ENCODE measurements at regions not wholly inside any gene's neighbourhood (a gene's known extent, or its start where the extent isn't known, plus 50 kb on each side); places are given as distances from the start of the nearest gene placed in this dataset.

DNA sequence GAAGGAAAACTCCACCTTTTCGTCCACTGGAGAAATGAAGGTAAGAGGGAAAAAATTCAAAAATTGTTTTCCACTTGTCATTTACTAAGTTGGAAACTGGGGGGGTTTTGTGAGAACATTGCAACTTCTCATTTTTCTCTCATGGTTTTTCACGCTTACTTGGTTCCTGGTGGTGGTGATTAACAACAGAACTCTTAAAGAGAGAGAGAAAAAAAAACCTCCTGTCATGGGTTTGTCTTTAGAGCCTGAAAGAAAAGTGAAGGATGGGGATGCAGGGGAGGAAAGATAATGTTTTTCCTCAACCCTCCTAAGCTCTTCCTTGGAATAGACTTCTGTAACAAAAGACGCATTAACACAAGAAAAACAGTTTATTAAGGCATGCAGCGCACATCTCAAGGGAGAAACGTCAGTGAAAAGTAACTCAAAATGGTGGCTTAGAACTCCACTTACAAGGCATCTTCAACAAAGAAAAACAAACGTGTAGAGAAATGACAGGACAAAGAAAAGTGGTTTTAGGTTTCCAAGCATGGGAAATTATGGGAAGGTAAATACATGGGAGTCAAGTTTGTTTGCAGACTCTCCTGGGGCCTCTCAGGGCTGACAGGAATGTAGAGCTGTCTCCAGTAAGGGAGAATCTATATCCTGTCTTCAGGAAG, 81.9 kb upstream of the ATF7IP start:
- DNase-seq = no peak

DNA sequence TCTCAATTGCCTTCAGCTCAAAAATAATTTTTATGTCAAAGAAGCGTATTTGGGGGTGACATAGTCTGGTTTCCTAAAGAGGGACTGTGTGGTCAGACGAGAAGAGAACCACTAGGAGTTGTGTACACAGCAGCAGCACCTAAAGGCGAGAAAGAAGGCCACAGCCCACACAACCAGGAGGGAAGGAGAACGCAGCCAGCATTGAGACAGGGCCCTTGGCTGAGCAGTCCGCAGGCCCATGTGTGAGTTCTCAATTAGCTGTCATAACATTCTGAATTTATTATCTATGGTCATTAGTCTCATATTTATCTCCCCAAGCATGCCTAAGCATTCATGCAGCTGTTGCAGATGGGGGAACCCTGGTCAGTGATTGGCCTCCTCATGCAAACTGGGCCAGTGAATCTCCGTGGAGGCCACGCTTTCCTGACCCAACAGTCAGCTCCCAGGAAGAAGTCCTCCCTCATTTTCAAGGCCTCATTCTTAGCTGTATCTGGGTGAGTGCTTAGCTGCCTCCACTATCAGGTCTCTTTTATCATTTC, 81.2 kb upstream of the ATF7IP start:
- no peak for DNase-seq

DNA sequence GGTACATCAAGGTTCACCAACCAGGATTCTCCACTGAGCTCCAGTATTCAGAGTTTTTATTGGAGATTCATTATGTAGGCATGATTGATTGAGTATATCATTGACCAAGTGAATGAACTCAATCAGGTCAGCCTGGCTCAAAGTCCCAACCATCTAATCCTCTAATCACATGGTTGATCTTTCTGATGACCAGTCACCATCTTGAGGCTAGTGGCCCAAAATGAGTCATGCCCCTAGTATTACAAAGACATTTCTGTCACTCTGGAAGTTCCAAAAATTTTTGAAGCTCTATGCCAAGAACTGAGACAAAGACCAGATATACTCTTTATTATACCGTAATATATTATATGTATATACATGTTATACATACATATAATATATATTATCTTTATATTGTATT, 75.9 kb upstream of the ATF7IP start:
- no peak for DNase-seq

DNA sequence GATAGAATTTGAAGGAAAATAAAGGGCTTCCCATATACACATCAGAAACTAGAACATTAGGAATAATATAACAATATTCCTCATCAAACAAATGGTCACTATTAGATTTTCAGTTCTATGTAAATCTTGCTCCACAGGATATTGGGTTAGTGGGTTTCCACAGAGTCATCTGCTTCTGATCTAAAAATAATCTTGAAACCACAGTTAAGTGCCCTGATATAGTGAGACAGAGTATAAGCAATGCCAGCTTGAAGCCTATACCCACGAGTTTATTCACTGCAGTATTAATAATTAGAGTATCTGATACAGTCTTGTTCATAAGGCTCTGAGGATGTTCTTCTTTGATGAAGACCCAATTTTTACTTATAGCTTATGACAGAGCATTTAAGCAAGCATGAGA, 74.5 kb upstream of the ATF7IP start:
- DNase-seq = no peak

DNA sequence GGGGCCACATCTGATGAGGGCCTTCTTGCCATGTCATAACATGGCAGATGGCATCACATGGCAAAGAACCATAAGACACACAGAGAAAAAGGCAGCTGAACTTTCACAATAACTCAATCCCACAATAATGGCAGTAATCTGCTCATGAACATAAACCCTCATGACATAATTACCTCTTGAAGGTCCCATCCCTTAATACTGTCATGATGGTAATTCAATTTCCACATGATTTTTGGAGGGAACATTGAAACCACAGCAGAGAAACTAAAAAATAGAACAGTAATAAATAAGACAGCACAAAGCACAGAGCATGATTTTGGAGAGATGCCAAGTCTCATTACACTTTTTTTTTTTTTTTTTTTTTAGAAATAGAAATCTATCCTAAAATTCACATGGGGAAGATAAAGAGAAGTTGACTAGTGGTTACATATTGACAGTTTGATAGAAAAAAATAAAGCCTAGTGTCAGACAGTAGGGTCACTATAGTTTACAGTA, 61.8 kb upstream of the ATF7IP start:
- no peak for DNase-seq

DNA sequence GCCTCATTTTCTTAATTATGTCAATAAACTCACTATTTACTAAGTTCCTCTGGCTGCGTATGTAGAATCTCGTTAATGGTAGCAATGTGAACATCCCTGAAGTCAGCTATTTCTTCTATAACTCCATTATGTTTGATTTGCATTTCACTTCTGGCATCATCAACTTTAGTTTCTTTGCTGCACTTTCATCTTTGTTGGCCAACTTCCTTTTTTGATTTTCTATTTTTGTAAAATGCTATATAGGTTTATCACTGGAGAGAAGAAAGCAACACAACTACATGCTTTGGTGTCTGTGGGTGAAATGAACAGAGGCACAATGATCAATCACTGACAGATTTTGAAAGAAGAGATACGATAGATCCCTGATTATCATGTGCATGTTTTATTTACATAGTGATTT, 58.5 kb upstream of the ATF7IP start:
- DNase-seq = no peak

DNA sequence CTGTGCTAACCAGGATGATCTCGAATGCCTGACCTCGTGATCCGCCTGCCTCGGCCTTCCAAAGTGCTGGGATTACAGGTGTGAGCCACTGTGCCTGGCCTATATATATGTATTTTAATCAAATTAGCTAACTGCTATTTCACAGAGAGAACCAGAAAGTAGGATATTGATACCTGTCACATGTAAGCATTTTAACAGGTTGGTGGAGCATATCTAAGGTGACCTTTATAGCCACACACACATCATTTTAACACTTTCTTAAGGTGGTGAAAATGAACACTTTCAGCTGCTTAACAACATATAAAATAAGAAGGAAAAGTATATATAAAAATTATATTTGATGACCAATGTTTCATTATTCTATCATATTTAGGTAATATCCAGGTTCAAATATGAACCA, 57.0 kb upstream of the ATF7IP start:
- DNase-seq = no peak

DNA sequence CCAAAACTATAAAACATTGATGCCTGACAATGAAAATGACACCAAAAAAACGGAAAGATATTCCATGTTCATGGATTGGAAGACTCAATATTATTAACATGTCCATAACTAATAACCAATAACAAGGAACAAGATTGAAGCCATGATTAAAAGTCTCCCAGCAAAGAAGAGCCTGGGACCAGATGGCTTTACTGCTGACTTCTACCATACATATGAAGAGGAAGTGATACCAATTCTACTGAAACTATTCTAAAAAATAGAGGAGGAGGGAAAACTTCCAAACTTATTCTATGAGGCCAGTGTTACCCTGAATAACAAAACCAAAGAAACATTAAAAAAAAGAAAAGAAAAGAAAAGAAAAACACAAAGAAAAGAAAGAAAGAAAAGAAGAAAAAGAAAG, 54.6 kb upstream of the ATF7IP start:
- no peak for DNase-seq

DNA sequence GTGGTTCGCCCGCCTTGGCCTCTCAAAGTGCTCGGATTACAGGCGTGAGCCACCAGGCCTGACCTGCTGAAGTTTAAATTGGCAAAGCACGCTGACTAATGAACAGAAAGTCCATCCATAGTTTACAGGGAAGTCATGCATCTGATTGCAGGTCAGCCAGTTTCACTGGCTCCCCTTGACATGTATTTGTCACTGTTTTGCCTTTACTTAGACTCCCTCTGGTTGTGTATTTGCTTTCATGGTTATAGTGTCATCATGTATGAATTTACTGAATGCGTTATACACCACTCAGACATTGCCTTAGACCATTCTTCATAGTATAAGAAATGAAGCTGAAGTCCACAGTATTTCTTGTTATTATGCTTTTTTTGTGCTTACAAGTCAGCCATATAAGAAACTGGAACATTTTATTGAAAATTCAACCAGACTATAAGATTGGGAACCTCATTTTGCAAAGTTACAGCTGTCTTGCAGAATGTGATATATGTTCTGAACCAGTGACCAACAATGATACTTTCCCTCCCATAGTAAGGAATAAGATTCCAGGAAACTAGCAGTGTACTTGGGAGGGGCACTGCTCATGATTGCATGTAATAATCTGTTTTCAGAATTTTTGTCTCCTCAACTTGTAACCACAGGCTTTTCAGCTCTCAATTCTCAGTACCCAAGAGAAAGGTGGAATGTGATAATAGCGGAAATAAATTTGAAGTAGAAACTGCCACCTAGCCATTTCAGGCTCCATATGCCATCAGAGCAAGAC, 51.9 kb upstream of the ATF7IP start:
- DNase-seq = no peak

DNA sequence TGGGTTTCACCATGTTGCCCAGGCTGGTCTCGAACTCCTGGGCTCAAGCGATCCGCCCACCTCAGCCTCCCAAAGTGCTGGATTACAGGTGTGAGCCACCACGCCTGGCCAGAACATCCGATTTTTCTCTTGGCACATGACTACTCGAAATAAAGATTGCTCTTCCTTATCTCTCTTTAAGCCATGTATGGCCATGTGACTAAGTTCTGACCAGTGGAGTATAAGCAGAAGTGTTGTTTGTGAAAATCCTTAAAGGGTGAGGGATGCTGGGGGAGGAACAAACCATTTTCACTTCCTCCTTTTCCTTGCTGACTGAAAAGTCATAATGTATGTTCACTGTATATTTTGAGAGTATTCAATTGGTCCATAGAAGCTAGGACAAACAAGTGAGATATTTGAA, 50.7 kb upstream of the ATF7IP start:
- no peak for DNase-seq

DNA sequence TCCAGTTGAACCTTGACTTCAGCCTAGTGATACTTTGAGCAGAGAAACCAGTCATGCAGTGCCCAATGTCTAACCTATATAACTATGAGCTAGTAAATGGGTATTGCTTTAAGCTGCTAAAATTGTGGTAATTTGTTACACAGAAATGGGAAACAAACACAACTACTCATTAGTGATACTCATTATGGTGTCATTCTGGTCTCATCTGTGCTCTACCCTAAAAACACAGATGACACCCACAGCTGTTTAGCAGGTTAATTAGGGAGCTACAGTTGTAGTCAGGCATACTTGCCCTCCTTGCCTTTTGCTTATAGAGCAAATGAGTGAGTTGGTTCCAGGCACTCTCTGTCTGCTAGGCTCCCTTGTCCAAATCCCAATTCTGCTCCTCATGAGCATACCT, 50.0 kb upstream of the ATF7IP start:
- DNase-seq = no peak
